Fibroblast of the conjunctiva (primary cell): ENCODE measurements at regions not wholly inside any gene's neighbourhood (a gene's known extent, or its start where the extent isn't known, plus 50 kb on each side); places are given as distances from the start of the nearest gene placed in this dataset.

ENCODE experiments used
- DNase-seq: peaks from one replicate; pipeline ENCODE4 v3.0.0-alpha.2; 2010; ENCODE audit warnings: low read depth

DNA sequence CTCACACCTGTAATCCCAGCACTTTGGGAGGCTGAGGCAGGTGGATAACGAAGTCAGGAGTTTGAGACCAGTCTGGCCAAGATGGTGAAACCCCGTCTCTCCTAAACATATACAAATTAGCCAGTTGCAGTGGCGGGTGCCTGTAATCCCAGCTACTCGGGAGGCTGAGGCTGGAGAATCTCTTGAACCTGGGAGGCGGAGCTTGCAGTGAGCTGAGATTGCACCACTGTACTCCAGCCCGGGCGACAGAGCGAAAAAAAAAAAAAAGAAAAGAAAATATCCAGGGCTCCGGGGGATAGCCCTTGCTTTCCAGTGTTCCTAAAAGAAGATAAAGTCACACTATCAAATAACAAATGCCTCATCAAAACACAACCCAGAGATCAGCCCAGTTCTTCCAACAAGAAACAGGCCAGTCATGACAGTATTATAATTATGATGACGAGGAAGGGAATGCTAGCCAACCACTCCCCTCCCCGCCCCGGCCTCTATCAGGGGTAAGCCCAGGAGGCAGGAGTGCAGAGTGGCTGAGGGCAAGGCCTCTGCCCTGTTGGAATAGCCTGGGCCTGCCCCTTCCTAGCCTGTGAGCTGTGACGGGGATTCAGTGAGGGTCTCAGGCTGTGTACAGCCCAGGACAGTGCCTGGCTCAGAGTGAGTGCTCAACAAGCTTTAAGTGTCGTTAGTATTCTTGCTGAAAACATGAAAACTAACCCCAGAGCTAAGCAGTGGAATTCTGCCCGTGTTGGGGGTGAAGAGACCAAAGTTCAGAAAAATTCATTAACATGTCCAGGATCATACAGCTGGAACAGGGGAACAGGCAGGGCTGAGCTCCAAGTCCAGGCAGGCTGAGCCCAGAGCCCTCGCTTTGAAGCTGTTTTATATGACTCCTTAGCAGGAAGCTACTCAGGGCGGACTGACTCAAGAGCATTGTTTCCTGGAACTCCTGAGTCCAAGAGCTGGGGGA, 54.3 kb downstream of the FAM241B start:
- no peak for DNase-seq

DNA sequence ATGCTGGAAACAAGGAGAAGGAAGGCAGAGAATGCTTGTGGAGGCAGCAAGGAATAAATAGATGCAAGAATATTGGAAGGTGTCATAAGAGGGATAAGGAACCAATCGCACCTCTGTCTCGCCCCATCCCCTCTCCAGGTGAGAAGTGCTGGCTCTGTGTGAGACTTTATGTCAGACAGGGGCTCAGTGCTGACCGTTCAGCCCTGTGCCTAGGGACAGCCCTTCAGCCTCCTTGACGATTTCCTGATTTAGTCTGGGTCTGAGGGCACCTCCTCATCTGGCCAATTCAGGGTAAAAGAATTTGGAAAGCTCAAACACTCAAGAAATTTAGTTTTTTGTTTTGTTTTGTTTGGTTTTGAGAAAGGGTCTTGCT, 54.9 kb downstream of the FAM241B start:
- no peak for DNase-seq

DNA sequence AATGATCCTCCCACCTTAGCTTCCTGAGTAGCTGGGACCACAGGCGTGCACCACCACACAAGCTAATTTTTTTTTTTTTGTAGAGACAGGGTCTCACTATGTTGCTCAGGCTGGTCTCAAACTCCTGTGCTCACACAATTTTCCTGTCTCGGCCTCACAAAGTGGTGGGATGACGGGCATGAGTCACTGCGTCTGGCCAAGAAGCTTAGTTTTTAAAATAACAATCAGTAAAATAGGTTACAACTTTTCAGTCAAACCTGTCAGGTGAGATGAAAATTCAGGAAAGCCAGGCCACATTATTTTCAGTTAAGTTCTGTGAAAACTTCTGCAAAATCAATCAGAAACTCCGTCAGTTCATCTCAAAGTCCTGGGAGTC, 55.4 kb downstream of the FAM241B start:
- DNase-seq, result no peak

DNA sequence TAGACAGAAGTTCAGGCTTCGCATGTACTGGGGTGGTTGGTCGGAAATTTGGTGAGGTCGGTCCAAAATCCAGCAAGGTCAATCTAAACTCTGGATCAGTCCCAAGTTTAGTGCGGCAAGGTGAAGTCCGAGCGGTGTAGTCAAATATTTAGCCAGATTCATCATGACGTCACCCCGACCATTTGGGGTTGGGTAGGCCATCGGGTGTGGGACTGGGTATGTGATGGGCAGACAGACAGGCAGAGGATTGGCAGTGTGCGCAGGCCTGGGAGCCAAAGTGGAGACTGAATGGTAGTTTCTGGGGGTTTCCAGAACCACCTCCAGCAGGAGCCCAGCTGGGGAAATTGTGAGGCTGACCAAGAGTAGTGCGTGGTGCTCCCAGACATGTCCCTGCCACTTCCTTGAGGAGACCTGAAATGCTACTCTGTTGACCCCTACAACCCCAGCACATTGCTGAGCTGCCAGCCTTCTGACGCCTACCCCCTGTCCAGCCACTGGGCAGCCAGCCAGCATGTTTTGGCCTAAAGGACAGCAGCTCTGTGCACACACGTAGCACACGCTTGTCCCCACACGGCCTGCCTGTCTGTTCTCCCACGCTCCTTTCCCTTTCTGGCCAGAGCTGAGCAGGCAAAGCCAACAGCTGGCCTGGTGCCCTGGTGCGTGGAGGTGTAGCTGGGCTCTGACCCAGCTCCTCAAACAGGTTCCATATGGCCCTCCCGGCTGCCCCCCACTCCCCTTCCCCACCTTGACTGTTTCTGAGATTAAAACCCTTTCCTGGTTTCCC, 55.9 kb downstream of the FAM241B start:
- no peak for DNase-seq

- no peak for DNase-seq
Measured at GRCh38 chr10:69686866-69687265, 56.8 kb downstream of the FAM241B start.

DNA sequence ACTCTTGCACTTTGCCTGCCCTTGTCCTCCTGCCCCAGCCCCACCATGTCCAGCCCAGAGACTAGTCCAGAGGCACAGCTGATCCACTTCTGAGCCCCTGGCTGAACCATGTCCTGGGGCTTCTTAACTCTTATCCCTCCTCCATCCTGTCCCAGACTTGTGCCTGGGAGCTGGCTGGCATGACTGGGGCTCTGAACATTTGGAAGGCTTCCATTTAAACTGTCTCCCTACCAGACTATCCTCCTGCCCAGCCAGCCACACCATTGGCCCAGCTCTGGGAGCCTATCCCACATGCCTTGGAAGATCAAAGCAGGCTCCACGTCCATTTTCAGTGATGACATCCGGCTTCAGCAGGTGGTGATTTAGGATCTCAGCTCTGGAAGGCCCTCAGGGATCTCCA, 57.4 kb downstream of the FAM241B start:
- no peak for DNase-seq

DNA sequence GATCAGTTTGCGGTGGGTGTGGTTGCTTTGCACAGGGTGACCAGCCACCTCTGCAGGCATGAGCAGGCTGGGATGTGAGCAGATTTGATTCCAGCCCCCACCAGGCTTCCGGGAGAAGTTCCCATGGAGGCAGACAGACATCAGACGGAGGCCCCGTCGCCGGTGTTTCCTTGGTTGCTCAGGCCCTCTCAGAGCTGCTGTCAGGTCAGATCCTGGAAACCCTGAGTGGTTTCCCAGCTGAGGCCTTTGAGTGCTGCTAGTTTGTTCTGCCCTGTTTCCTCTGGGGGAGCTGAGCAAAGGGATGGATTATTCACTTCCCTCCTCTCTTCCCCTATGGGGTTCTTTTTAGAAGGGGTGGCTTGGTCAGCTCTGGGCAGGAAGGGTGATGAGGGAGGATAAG, 62.2 kb downstream of the FAM241B start:
- no peak for DNase-seq

- DNase-seq, result no peak
Measured at GRCh38 chr10:69692891-69693290, 62.8 kb downstream of the FAM241B start.

GRCh38 chr10:69693886-69694285, 63.8 kb downstream of the FAM241B start:
- DNase-seq, result no peak

GRCh38 chr10:69696073-69696731, 66.2 kb downstream of the FAM241B start:
- DNase-seq, result peak; percentile 63

DNA sequence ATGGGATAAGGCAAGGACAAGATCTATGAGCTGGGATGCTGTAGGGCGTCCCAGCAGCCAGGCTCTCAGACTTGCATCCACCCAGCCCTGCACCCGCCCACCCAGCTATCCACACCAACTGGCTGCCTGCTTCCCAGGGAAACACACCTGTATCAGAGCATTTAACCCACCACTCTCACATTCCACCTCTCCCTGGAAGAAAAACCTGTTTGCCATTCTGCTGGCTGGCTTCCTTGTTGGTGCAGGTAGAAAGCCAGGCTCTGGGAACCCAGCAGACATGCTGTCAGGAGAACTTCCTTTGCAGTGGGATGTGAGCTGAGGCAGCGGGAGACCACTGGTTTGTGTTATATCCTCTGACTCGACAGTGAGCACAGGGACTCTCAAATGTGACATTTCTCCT, 67.0 kb downstream of the FAM241B start:
- no peak for DNase-seq

GRCh38 chr10:69703256-69703655, 73.2 kb downstream of the FAM241B start:
- no peak for DNase-seq

DNA sequence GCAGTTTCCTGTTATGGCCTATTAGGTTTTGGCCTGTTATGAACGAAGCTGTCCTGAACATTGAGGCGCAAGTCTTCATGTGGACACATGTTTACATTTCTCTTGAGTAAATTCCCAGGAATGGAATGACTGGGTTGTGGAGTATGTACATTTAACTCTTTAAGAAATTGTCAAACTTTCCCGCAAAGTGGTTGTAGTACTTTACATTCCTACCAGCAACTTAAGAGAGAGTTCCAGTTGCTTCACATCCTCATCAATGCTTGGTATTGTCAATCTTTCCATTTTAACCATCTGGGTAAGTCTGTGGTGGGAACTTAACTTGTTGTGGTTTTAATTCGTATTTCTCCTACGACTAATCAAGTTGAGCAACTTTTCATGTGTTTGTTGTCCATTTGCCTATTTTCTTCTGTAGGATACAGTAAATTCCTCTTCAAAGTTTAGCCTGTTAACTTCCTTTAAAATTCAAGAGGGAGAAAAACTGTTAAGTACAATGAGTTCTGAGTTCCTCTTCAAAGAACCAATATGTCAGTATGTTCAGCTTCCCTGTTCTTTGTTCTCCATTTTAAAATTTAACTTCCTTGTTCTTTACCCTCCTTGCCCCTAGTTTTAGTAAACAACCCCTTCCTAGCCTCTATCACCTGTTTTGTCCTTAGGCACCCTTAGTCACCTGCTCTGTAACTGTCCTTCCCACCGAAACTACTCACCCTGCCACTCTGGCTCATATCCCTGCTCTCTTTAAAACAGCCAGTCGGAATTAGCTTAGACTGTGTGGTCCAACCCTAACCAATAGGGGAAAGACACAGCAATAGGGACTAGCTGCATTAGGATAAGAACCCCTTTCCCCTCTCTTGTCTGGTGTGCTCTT, 74.0 kb downstream of the FAM241B start:
- peak; percentile 72 for DNase-seq

DNA sequence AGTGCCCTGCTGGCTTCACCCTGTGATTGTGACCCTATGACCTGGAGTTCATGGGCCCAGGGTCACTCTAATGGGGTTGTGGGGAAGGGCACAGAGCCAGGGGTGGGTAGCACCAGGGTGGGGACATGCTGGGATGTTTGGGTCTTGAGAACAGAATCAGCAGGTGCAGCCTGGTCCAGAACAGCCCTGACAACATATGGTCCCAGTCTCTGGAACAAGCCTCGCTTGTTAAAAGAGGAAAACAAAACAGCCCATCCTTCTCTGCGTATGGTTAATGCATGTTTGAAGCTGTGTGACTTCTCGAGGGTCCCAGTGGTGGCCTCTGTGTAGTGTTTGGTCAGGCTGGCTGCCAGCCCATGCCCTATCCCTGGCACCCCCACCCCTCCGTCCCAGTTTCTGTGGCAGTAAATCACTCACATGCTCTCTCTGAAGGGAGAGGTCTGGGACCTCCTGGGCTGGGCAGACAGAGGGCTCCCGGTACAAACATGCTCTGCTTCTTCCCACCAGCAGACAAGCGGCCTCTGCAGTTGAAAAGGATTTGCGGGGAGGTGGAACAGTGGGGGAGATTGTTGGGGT, 79.4 kb downstream of the FAM241B start:
- DNase-seq, result no peak

DNA sequence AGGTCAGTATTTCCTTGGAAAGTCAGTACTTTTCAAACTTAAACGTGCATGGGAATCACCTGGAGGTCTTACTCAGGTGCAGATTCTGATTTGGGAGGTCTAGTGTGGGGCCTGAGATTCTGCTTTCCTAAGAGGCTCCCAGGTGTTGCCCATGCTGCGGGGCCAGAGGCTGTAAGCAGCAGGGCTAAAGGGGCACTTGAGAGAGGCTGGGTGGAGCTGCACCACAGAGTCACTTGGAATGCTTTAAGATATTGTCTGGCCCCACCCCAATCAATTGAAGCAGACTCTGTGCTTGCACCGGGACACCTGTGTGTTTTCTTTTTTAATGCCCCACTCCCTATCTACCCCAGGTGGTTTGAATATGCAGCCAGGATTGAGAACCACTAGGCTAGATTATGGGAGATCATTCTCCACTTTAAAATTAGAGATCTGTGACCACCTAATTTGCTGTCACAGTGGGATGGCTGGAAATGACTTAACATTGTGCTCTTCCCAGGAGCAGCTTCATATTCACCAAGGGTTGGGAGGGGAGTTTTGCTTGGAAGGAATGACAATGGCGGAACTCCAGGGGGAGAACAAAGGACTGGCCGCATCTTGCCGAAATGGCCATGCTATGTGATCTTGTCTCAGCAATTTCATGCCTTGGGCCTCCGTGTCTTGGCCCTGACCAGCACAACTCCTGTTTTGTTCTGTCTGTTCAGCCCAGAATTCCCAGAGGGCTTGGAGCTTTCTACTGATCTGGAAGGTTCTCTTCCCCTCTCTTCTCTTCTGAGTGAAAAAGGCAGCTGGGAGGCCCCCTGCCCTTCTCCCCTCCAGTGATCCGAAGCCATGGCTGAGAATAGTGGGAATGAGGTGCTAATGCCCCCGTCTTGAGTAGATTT, 80.2 kb downstream of the FAM241B start:
- no peak for DNase-seq

DNA sequence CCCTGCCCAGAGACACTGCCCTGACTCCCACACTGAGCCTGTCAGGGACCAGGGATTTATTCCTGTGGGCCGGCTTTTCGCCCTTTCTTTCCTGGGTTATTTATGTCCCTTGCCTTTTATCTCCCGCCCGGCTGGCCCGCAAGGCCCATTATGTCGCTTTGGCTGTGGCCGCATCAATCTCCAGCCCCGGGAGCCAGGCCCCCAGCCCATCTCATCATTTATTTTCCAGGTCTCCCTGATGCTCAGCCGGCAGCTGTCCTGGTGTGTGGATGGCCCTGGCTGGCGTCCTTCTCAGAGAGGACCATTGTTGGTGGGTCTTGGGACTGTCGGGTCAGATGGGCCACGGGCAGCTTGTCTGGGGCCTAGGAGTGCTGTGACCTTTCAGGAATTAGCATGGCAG, 82.3 kb downstream of the FAM241B start:
- DNase-seq, result no peak

GRCh38 chr10:69714572-69714971, 84.5 kb downstream of the FAM241B start:
- no peak for DNase-seq

GRCh38 chr10:69715156-69715898, 85.3 kb downstream of the FAM241B start:
- DNase-seq, result no peak

DNA sequence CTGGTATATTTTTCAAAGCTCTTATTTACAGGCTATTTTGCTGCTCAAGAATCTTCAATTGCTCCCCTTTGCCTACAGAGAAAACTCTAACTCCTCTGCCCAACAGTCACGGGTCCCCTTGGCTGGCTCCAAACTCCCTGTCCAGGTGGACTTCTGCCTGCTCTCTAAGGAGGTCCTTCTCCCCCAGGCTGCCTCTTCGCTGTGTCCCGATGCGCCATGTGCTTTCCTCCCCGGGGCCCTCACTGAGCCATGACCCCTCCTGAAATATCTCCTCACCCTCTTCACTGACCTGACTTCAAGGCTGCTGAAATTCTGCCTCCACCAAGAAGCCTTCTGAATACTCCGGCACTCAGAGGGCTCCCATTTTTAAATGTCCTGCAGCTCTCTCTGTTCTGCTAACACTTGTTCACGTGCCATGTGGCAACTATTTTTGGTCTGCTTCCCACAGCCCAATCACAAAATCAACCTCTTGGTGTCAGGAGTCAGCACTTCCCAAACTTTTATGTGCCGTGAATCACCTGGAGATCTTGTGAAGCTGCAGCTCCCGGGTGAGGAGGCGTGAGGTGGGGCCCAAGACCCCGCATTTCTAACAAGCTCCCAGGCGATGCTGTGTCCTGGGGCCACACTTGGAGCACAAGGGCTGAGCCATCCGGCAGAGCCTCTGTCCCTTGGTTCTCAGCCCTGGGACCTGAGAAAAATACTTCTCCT, 85.7 kb upstream of the COL13A1 start:
- DNase-seq, result no peak
